ENCODE measurements at regions not wholly inside any gene's neighbourhood (a gene's known extent, or its start where the extent isn't known, plus 50 kb on each side); places are given as distances from the start of the nearest gene placed in this dataset.

DNA sequence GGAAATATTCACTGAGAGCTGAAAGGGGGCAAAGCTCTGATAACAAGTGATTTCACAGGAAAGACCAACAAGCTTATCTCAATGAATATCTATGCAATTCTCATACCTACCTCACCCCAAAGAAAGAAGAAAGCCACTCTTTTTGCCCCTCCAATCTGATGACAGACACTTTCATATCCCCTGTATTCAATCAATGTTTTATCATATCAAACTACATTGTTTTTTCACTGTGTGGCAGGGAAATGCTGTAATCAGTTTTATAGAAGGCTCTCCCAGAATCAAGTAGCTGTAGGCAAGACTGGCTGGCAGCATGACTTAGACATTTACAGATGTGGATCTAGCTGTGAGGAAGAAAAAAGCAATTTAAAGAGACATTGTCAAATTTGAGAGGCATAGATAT lies 81.3 kb upstream of the PIK3C3 start:
- TF ChIP-seq, protein P1, sequence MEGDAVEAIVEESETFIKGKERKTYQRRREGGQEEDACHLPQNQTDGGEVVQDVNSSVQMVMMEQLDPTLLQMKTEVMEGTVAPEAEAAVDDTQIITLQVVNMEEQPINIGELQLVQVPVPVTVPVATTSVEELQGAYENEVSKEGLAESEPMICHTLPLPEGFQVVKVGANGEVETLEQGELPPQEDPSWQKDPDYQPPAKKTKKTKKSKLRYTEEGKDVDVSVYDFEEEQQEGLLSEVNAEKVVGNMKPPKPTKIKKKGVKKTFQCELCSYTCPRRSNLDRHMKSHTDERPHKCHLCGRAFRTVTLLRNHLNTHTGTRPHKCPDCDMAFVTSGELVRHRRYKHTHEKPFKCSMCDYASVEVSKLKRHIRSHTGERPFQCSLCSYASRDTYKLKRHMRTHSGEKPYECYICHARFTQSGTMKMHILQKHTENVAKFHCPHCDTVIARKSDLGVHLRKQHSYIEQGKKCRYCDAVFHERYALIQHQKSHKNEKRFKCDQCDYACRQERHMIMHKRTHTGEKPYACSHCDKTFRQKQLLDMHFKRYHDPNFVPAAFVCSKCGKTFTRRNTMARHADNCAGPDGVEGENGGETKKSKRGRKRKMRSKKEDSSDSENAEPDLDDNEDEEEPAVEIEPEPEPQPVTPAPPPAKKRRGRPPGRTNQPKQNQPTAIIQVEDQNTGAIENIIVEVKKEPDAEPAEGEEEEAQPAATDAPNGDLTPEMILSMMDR (IDR thresholded peaks at IDR 0.05), result no peak
- TF ChIP-seq POLR2A (IDR thresholded peaks at IDR 0.05) (no peak), EP300 (IDR thresholded peaks at IDR 0.05; ENCODE audit: low read depth) (no peak)
